ENCODE measurements at regions not wholly inside any gene's neighbourhood (a gene's known extent, or its start where the extent isn't known, plus 50 kb on each side); places are given as distances from the start of the nearest gene placed in this dataset.
A peak's percentile ranks its signal among the peaks of the same experiment; 100 is the strongest.

DNA sequence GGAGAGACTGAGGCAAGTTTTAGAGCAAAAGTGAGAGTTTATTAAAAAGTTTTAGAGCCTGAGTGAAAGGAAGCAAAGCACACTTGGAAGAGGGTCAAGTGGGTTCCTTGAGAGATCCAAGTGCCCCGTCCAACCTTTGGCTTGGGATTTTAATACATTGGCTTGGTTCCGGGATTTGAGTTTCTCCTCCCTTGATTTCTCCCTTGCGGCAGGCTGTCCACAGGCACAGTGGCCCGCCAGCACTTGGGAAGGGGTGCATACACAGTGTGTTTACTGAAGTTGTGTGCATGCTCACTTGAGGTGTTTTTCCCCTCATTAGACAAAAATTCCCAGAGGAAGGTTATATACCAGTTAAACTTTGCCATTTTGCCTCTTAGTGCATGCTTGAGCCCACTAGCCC lies 333.5 kb downstream of the PCDH18 start:
- ATAC-seq (ENCODE audit: low read depth in 2 of 2) (no peak), DNase-seq (no peak)
- H3K27me3 Mint-ChIP-seq: no peaks in the 10 kb centered on the region
- Histone ChIP-seq H3K27me3 (ENCODE audit: control insufficient read depth, insufficient read depth, low read length) (no peaks in the 10 kb centered on the region), H3K36me3 (ENCODE audit: control insufficient read depth, insufficient read depth, low read length) (no peaks in the 10 kb centered on the region), H3K27ac (ENCODE audit: insufficient read depth, low read length, poor library complexity, severe bottlenecking) (no peak overlapping the region), H3K4me1 (ENCODE audit: control insufficient read depth, insufficient read depth, low read length, poor library complexity, severe bottlenecking) (no peaks in the 10 kb centered on the region), H3K9me3 (ENCODE audit: control insufficient read depth in 2 of 2, low read length in 2 of 2) (peaks cover 0 to 2% of the 10 kb centered on the region in 2 experiments), H3K4me3 (ENCODE audit: low read depth, low read length) (no peak overlapping the region)
- peaks cover 0 to 9% (median 3%) of the 10 kb centered on the region in 7 donors for H3K9me3 Mint-ChIP-seq
- no peak overlapping the region for H3K4me3 Mint-ChIP-seq
- H3K4me1 Mint-ChIP-seq: no peaks in the 10 kb centered on the region
- no peaks in the 10 kb centered on the region for H3K36me3 Mint-ChIP-seq
- H3K27ac Mint-ChIP-seq: no peak overlapping the region

DNA sequence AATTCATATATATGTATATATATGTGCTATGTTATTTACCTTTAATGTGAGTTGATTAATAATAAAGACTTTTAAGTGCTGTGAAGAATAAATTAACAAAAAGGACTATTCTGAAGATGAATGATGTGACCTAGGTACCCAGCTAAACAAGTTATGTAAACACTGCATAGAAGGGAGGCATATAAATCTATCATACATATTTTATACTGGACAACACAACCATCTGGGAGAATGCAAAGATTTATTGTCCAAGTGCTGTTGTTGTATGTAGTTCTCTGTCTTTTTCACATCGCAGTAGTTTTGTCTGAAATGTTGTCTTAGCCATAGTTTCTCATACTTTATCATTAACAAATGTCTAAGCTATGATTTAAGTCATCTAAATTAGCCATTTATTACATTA lies 337.6 kb downstream of the PCDH18 start:
- H3K9me3 ChIP-seq (ENCODE audit: control insufficient read depth in 2 of 2, low read length in 2 of 2): no peaks in the 10 kb centered on the region
- Mint-ChIP-seq H3K9me3 (peaks cover 0 to 16% (median 5%) of the 10 kb centered on the region in 7 donors), H3K4me3 (no peak overlapping the region), H3K36me3 (no peaks in the 10 kb centered on the region), H3K27me3 (no peaks in the 10 kb centered on the region), H3K27ac (peak overlapping the region in 1 of 3 donors; percentile 43), H3K4me1 (no peaks in the 10 kb centered on the region)
- DNase-seq (no peak), ATAC-seq (ENCODE audit: low read depth in 2 of 2) (no peak)
- no peak overlapping the region for H3K4me3 ChIP-seq (ENCODE audit: low read depth, low read length)
- no peaks in the 10 kb centered on the region for H3K4me1 ChIP-seq (ENCODE audit: control insufficient read depth, insufficient read depth, low read length, poor library complexity, severe bottlenecking)
- no peaks in the 10 kb centered on the region for H3K36me3 ChIP-seq (ENCODE audit: control insufficient read depth, insufficient read depth, low read length)
- no peak overlapping the region for H3K27ac ChIP-seq (ENCODE audit: insufficient read depth, low read length, poor library complexity, severe bottlenecking)
- H3K27me3 ChIP-seq (ENCODE audit: control insufficient read depth, insufficient read depth, low read length): no peaks in the 10 kb centered on the region

DNA sequence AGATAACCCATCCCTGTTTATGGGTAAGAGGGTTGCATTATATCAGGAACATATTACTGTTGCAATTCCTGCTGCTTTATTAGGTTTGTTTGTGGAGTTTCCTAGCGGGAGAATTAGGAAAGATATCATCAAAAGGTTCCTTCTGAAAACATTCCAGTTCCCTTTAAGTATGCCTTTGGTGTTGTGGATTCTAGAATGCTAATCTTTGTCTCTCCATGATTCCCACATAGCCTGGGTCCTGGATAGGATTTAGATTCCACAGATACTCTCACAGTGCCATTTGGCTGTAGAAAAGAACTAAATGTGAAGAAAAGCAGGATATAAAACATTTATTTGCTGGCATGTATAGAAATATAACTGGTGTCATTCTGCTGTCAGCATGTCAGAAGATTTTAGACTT lies 338.7 kb downstream of the PCDH18 start:
- Mint-ChIP-seq H3K27ac (no peak overlapping the region), H3K4me1 (no peaks in the 10 kb centered on the region), H3K4me3 (no peak overlapping the region), H3K27me3 (no peaks in the 10 kb centered on the region), H3K36me3 (no peaks in the 10 kb centered on the region), H3K9me3 (peaks cover 0 to 16% (median 5%) of the 10 kb centered on the region in 7 donors)
- H3K9me3 ChIP-seq (ENCODE audit: control insufficient read depth in 2 of 2, low read length in 2 of 2): no peaks in the 10 kb centered on the region
- DNase-seq: no peak
- H3K27me3 ChIP-seq (ENCODE audit: control insufficient read depth, insufficient read depth, low read length): no peaks in the 10 kb centered on the region
- H3K4me1 ChIP-seq (ENCODE audit: control insufficient read depth, insufficient read depth, low read length, poor library complexity, severe bottlenecking): no peaks in the 10 kb centered on the region
- no peaks in the 10 kb centered on the region for H3K36me3 ChIP-seq (ENCODE audit: control insufficient read depth, insufficient read depth, low read length)
- no peak overlapping the region for H3K27ac ChIP-seq (ENCODE audit: insufficient read depth, low read length, poor library complexity, severe bottlenecking)
- no peak for ATAC-seq (ENCODE audit: low read depth in 2 of 2)
- H3K4me3 ChIP-seq (ENCODE audit: low read depth, low read length): no peak overlapping the region

DNA sequence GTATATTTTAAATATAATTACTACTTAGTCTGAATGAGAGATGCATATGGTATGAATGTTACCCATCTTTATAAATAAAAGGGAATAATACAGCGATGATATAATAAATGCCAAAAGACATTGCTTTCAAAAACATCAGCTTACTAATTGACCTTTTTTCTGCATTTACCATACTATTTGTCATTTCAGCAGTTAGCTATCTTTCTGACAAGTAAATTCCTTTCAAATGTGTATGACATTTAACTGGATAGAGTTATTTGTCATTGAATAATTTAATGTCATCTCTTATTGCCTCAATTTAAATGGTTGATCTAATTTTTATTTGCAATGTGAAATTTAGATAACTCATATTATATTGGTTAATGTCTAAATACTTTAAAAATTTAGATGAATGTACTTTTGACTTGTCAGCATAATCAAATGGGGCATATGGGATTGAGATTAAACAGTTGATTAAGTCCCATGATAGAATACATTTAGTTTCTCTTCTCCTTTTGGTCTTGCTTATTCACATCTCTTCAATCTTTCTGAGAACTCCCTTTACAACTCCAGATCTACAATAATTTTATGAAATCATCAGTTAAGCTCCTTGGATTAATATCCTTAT lies 350.9 kb downstream of the PCDH18 start:
- no peak for ATAC-seq (ENCODE audit: low read depth in 2 of 2)
- Mint-ChIP-seq H3K9me3 (peaks cover 0 to 7% (median 2%) of the 10 kb centered on the region in 7 donors), H3K36me3 (no peaks in the 10 kb centered on the region)

DNA sequence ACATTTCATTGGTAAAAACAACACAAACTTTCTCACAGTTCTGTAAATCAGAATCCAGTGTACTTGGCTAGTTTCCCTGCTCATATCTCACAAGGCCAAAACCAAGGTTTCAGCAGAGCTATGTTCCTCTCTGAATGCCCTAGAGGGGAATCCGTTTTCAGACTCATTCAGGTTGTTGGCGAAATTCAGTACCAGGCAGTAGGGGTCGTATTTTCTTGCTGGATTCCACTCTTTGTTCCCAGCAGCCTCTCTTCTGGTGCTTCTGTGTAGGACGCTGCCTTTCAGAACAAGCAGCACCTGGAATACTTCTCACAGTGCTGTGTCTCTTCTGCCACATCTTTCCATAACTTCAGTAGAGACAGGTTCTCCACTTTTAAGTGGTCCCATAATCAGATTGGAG lies 351.9 kb downstream of the PCDH18 start:
- Histone ChIP-seq H3K36me3 (ENCODE audit: control insufficient read depth, insufficient read depth, low read length) (no peaks in the 10 kb centered on the region), H3K9me3 (ENCODE audit: control insufficient read depth in 2 of 2, low read length in 2 of 2) (peaks cover 0 to 2% of the 10 kb centered on the region in 2 experiments), H3K4me3 (ENCODE audit: low read depth, low read length) (no peak overlapping the region), H3K27ac (ENCODE audit: insufficient read depth, low read length, poor library complexity, severe bottlenecking) (no peak overlapping the region), H3K27me3 (ENCODE audit: control insufficient read depth, insufficient read depth, low read length) (no peaks in the 10 kb centered on the region), H3K4me1 (ENCODE audit: control insufficient read depth, insufficient read depth, low read length, poor library complexity, severe bottlenecking) (no peaks in the 10 kb centered on the region)
- DNase-seq: no peak
- Mint-ChIP-seq H3K4me3 (no peak overlapping the region), H3K27me3 (no peaks in the 10 kb centered on the region), H3K36me3 (no peaks in the 10 kb centered on the region), H3K27ac (no peak overlapping the region), H3K4me1 (no peaks in the 10 kb centered on the region), H3K9me3 (peaks cover 0 to 9% (median 2%) of the 10 kb centered on the region in 7 donors)
- ATAC-seq (ENCODE audit: low read depth in 2 of 2): no peak

More for the DNA sequence above, 350.9 kb downstream of the PCDH18 start:
- DNase-seq: no peak
- H3K36me3 ChIP-seq (ENCODE audit: control insufficient read depth, insufficient read depth, low read length): no peaks in the 10 kb centered on the region
- no peaks in the 10 kb centered on the region for H3K27me3 ChIP-seq (ENCODE audit: control insufficient read depth, insufficient read depth, low read length)
- H3K4me3 ChIP-seq (ENCODE audit: low read depth, low read length): no peak overlapping the region
- Mint-ChIP-seq H3K4me1 (no peaks in the 10 kb centered on the region), H3K27me3 (no peaks in the 10 kb centered on the region), H3K27ac (no peak overlapping the region), H3K4me3 (no peak overlapping the region)
- H3K27ac ChIP-seq (ENCODE audit: insufficient read depth, low read length, poor library complexity, severe bottlenecking): no peak overlapping the region
- H3K9me3 ChIP-seq (ENCODE audit: control insufficient read depth in 2 of 2, low read length in 2 of 2): peaks cover 0 to 2% of the 10 kb centered on the region in 2 experiments
- no peaks in the 10 kb centered on the region for H3K4me1 ChIP-seq (ENCODE audit: control insufficient read depth, insufficient read depth, low read length, poor library complexity, severe bottlenecking)

DNA sequence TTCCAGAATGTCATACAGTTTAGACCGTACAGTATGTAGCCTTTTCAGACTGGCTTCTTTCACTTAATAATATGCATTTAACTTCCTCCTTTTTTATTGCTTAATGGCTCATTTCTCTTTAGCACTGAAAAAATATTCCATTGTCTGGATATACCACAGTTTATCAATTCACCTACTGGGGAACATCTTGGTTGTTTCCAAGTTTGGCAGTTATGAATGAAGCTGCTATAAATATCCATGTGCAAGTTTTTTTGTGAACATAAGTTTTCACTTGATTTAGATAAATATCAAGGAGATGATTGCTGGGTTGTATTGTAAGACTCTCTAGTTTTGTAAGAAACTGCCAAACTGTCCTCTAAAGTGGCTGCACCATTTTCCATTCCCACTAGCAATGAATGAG lies 375.5 kb downstream of the PCDH18 start:
- Mint-ChIP-seq H3K4me3 (no peak overlapping the region), H3K36me3 (no peaks in the 10 kb centered on the region), H3K27me3 (no peaks in the 10 kb centered on the region), H3K9me3 (peaks cover 2 to 13% (median 3%) of the 10 kb centered on the region in 7 donors), H3K4me1 (no peaks in the 10 kb centered on the region), H3K27ac (no peak overlapping the region)
- DNase-seq: no peak
- H3K27ac ChIP-seq (ENCODE audit: insufficient read depth, low read length, poor library complexity, severe bottlenecking): no peak overlapping the region
- no peak overlapping the region for H3K4me3 ChIP-seq (ENCODE audit: low read depth, low read length)
- H3K27me3 ChIP-seq (ENCODE audit: control insufficient read depth, insufficient read depth, low read length): no peaks in the 10 kb centered on the region
- H3K4me1 ChIP-seq (ENCODE audit: control insufficient read depth, insufficient read depth, low read length, poor library complexity, severe bottlenecking): no peaks in the 10 kb centered on the region
- ATAC-seq (ENCODE audit: low read depth in 2 of 2): no peak
- H3K36me3 ChIP-seq (ENCODE audit: control insufficient read depth, insufficient read depth, low read length): no peaks in the 10 kb centered on the region
- H3K9me3 ChIP-seq (ENCODE audit: control insufficient read depth in 2 of 2, low read length in 2 of 2): no peaks in the 10 kb centered on the region

DNA sequence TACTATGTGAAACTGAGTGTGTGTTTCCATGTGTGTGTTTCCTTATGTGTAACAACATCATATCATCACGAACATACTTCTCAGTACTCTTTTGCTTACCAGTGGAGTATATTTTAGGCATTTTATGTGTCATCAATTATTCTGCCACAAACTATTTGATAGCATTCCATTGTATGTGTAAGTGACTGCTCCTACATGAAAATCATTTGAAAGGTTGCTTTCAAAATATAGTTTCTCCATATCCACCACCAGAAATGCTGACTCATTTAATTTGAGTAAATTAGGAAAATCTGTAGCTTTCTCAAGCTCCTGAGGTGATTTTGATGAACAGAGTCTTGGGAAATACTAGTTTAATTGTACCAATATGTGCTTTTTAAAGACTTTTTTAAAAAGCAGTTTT lies 376.2 kb downstream of the PCDH18 start:
- H3K27me3 ChIP-seq (ENCODE audit: control insufficient read depth, insufficient read depth, low read length): no peaks in the 10 kb centered on the region
- no peak overlapping the region for H3K4me3 ChIP-seq (ENCODE audit: low read depth, low read length)
- no peaks in the 10 kb centered on the region for H3K4me1 Mint-ChIP-seq
- DNase-seq (no peak), ATAC-seq (ENCODE audit: low read depth in 2 of 2) (no peak)
- no peaks in the 10 kb centered on the region for H3K4me1 ChIP-seq (ENCODE audit: control insufficient read depth, insufficient read depth, low read length, poor library complexity, severe bottlenecking)
- no peaks in the 10 kb centered on the region for H3K9me3 ChIP-seq (ENCODE audit: control insufficient read depth in 2 of 2, low read length in 2 of 2)
- no peaks in the 10 kb centered on the region for H3K36me3 Mint-ChIP-seq
- no peaks in the 10 kb centered on the region for H3K27me3 Mint-ChIP-seq
- H3K27ac ChIP-seq (ENCODE audit: insufficient read depth, low read length, poor library complexity, severe bottlenecking): no peak overlapping the region
- peaks cover 2 to 13% (median 4%) of the 10 kb centered on the region in 7 donors for H3K9me3 Mint-ChIP-seq
- H3K27ac Mint-ChIP-seq: no peak overlapping the region
- H3K36me3 ChIP-seq (ENCODE audit: control insufficient read depth, insufficient read depth, low read length): no peaks in the 10 kb centered on the region
- no peak overlapping the region for H3K4me3 Mint-ChIP-seq

DNA sequence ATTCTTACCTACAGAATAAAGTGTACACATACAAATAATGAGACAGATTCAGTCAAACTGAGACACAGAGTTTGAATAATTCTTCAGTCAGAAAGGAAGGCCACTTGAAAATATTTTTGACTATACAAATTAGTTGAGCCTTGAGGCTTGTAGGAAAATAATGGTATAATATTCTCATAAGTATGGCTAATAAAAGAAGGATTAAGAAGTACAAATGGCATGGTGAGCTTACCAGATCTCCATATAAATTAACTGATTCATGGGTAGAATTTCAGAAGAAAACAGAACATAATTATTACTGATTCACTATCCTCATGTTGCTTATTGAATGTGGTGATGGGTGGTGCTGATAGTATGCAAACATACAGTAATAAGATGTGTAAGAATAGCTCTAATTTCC lies 401.1 kb downstream of the PCDH18 start:
- ATAC-seq (ENCODE audit: low read depth in 2 of 2): no peak
- peaks cover 0 to 4% (median 0%) of the 10 kb centered on the region in 4 donors for H3K4me1 Mint-ChIP-seq
- no peaks in the 10 kb centered on the region for H3K36me3 ChIP-seq (ENCODE audit: control insufficient read depth, insufficient read depth, low read length)

More for the DNA sequence above, 401.1 kb downstream of the PCDH18 start:
- Histone ChIP-seq H3K9me3 (ENCODE audit: control insufficient read depth in 2 of 2, low read length in 2 of 2) (no peaks in the 10 kb centered on the region), H3K4me3 (ENCODE audit: low read depth, low read length) (no peak overlapping the region), H3K4me1 (ENCODE audit: control insufficient read depth, insufficient read depth, low read length, poor library complexity, severe bottlenecking) (no peaks in the 10 kb centered on the region), H3K27me3 (ENCODE audit: control insufficient read depth, insufficient read depth, low read length) (no peaks in the 10 kb centered on the region), H3K27ac (ENCODE audit: insufficient read depth, low read length, poor library complexity, severe bottlenecking) (no peak overlapping the region)
- Mint-ChIP-seq H3K36me3 (no peaks in the 10 kb centered on the region), H3K27ac (no peak overlapping the region), H3K27me3 (no peaks in the 10 kb centered on the region), H3K9me3 (peaks cover 2 to 11% (median 8%) of the 10 kb centered on the region in 7 donors), H3K4me3 (no peak overlapping the region)
- no peak for DNase-seq

Measured in CD4-positive, CD25-positive, alpha-beta regulatory T cell (primary cell).